M059J (cell line): ENCODE measurements at regions not wholly inside any gene's neighbourhood (a gene's known extent, or its start where the extent isn't known, plus 50 kb on each side); places are given as distances from the start of the nearest gene placed in this dataset.

ENCODE experiments used
- DNase-seq: peaks from one replicate; pipeline ENCODE4 v3.0.0-alpha.2; 2012; ENCODE audit warnings: low read depth

- no peak for DNase-seq
These were observed 70.8 kb upstream of the GNAZ start for GRCh38 chr22:22999523-22999922.

GRCh38 chr22:23000657-23001347 lies 69.5 kb upstream of the GNAZ start:
- DNase-seq = no peak

- no peak for DNase-seq
These were observed 68.9 kb upstream of the GNAZ start for GRCh38 chr22:23001463-23001862.

- DNase-seq = no peak
These were observed 67.6 kb upstream of the GNAZ start for GRCh38 chr22:23002612-23003180.

GRCh38 chr22:23007823-23008222 lies 62.5 kb upstream of the GNAZ start:
- no peak for DNase-seq

- DNase-seq = no peak
These were observed 61.4 kb upstream of the GNAZ start for GRCh38 chr22:23008896-23009295.
